GM12891 (cell line): ENCODE measurements at regions not wholly inside any gene's neighbourhood (a gene's known extent, or its start where the extent isn't known, plus 50 kb on each side); places are given as distances from the start of the nearest gene placed in this dataset.

ENCODE experiments used
- POLR2A ChIP-seq: IDR thresholded peaks from 2 replicates; pipeline ENCODE4 v1.6.1; 2011; ENCODE audit warnings: low read depth, low read length, control low read depth
- SPI1 ChIP-seq: IDR thresholded peaks from 2 replicates; pipeline ENCODE4 v1.6.1; 2011; ENCODE audit warnings: low read depth, low read length, control low read depth
- TAF1 ChIP-seq: IDR thresholded peaks from 2 replicates; pipeline ENCODE4 v1.6.1; 2011; ENCODE audit warnings: low read depth, low read length, control low read depth

DNA sequence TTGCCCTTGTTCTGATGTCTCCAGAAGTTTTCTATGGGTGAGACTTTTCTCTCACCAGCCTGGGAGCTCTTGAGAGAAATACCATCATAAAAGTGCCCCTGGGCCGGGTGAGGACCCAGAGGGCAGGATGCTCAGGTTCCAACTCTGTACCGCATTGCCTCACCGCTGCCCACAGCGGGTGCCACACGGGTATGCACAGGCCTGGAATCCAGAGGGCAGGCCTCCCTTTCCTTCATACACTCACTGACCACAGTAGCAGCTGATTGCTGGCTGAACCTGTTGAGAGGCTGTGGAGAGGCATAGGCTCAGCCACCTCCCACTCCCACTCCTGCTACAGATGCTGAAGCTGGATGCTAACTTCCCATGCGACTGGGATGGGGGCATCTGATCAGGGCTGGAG, 293.8 kb downstream of the CYP26B1 start:
- TF ChIP-seq POLR2A (no peak), SPI1 (no peak), TAF1 (no peak)
